Tibial nerve (tissue), 4 donors: ENCODE measurements at regions not wholly inside any gene's neighbourhood (a gene's known extent, or its start where the extent isn't known, plus 50 kb on each side); places are given as distances from the start of the nearest gene placed in this dataset.
"Not testable (repeated sequence)": the region's sequence is repeated elsewhere in the genome, so short reads cannot be mapped to it uniquely, and the experiment has no call there.

Experiments
- DNase-seq, 2 donors: peaks; one replicate each; pipeline ENCODE4 v3.0.0-alpha.2; 2019; ENCODE audit warnings: low spot score in 2 of 2
- H3K27ac ChIP-seq, 4 donors: fragments of 200-600 bp; sonication (generic) in 3 of 4; one replicate each; pipeline ENCODE4 v1.5.1; 2017 to 2019; ENCODE audit warnings: mild to moderate bottlenecking in 1 of 4
- H3K27me3 ChIP-seq, 2 donors: fragments of 200-600 bp; sonication (generic) in 1 of 2; one replicate each; pipeline versions ENCODE4 v1.5.1 to v1.6.0; 2017 to 2019
- H3K36me3 ChIP-seq, 3 donors: fragments of 200-600 bp; sonication (generic); one replicate each; pipeline ENCODE4 v1.5.1; 2018 to 2019
- H3K4me1 ChIP-seq, 4 donors: fragments of 200-600 bp; sonication (generic) in 3 of 4; one replicate each; pipeline ENCODE4 v1.5.1; 2017 to 2019
- H3K4me3 ChIP-seq, 4 donors: fragments of 200-600 bp; sonication (generic) in 3 of 4; one replicate each; pipeline ENCODE4 v1.5.1; 2017 to 2019; ENCODE audit warnings: mild to moderate bottlenecking in 1 of 4, moderate library complexity in 1 of 4
- H3K9me3 ChIP-seq, 4 donors: fragments of 200-600 bp; sonication (generic) in 3 of 4; one replicate each; pipeline ENCODE4 v1.5.1; 2017 to 2019
- EP300 ChIP-seq, 2 donors: sonication (generic); formaldehyde crosslinking; IDR thresholded peaks; one replicate each; pipeline ENCODE4 v1.6.1; 2017; ENCODE audit warnings: antibody characterized with exemption in 2 of 2, mild to moderate bottlenecking in 1 of 2
- POLR2A ChIP-seq, 2 donors: fragments of 450-650 bp; IDR thresholded peaks; one replicate each; pipeline ENCODE4 v1.6.1; 2017; ENCODE audit warnings: antibody characterized with exemption in 2 of 2, mild to moderate bottlenecking in 2 of 2, moderate library complexity in 2 of 2
- WGBS, 2 donors: methylation state at CpG; one replicate each; pipeline ENCODE4 v1.1.5; 2018; 5-methylcytosine and 5-hydroxymethylcytosine counted together
- TF ChIP-seq, protein P1 (sequence below), 5 experiments: fragments of 200-600 bp in 3 of 5; fragments of 450-650 bp in 2 of 5; sonication (generic) in 3 of 5; IDR thresholded peaks; one replicate each; pipeline ENCODE4 v1.5.1; 2016 to 2019; ENCODE audit warnings: antibody characterized with exemption in 5 of 5, mild to moderate bottlenecking in 3 of 5, moderate library complexity in 2 of 5

DNA sequence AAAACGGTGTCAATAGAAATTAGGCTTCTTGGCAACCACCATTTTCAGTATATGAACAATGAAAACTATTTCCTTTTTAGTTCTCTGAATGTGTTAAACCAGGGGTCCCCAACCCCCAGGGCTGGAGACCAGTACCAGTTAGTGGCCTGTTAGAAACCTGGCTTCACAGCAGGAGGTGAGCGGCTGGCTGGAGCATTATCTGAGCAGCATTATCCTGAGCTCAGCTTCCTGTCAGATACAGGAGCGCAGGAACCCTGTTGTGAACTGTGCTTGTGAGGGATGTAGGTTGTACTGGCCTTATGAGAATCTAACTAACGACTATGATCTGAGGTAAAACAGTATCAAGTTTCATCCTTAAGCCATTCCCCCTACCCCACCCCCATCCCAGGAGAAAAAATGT lies 328.7 kb downstream of the ZBBX start:
- Histone ChIP-seq H3K4me3 (no peak overlapping the region), H3K27ac (no peak overlapping the region)
- no peak for DNase-seq

DNA sequence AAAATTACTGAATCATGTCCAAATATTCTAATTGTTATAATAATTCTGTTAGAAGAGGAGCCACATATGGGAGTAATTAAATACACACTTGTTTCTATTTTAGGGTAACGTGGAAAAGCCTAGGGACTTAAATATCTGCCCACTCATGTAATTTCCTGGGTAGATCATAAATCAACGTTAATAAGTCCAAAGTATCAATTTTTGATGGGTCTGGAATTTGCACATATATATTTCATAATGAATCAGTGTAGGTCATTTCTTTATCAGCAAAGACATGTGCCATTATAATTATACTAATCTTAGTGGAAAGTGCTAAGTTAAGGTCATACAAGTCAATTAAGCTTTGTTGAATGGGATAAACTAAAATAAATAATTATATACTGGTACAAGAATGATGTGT lies 346.2 kb downstream of the ZBBX start:
- H3K27ac ChIP-seq = no peak overlapping the region
- TF ChIP-seq EP300 (IDR thresholded peaks at IDR 0.05) (no peak), POLR2A (IDR thresholded peaks at IDR 0.05) (no peak)
- TF ChIP-seq, protein P1, sequence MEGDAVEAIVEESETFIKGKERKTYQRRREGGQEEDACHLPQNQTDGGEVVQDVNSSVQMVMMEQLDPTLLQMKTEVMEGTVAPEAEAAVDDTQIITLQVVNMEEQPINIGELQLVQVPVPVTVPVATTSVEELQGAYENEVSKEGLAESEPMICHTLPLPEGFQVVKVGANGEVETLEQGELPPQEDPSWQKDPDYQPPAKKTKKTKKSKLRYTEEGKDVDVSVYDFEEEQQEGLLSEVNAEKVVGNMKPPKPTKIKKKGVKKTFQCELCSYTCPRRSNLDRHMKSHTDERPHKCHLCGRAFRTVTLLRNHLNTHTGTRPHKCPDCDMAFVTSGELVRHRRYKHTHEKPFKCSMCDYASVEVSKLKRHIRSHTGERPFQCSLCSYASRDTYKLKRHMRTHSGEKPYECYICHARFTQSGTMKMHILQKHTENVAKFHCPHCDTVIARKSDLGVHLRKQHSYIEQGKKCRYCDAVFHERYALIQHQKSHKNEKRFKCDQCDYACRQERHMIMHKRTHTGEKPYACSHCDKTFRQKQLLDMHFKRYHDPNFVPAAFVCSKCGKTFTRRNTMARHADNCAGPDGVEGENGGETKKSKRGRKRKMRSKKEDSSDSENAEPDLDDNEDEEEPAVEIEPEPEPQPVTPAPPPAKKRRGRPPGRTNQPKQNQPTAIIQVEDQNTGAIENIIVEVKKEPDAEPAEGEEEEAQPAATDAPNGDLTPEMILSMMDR (IDR thresholded peaks at IDR 0.05) = no peak
- no peak for DNase-seq
- no peaks in the 10 kb centered on the region for H3K9me3 ChIP-seq
- no peak overlapping the region for H3K4me3 ChIP-seq
- no peaks in the 10 kb centered on the region for H3K27me3 ChIP-seq
- H3K4me1 ChIP-seq = no peaks in the 10 kb centered on the region
- no peaks in the 10 kb centered on the region for H3K36me3 ChIP-seq
- WGBS, 2 donors = 28 to 39% methylated on average over 2 of the region's 2 CpGs

More for the DNA sequence above, 328.7 kb downstream of the ZBBX start:
- TF ChIP-seq POLR2A (IDR thresholded peaks at IDR 0.05) = no peak
- TF ChIP-seq, protein P1 (IDR thresholded peaks at IDR 0.05) = no peak
- no peak for TF ChIP-seq EP300 (IDR thresholded peaks at IDR 0.05)
- Histone ChIP-seq H3K27me3 (no peaks in the 10 kb centered on the region), H3K36me3 (no peaks in the 10 kb centered on the region), H3K9me3 (no peaks in the 10 kb centered on the region), H3K4me1 (no peaks in the 10 kb centered on the region)
- 61 to 62% methylated on average over 4 of the region's 4 CpGs for whole genome bisulfite sequencing, 2 donors

DNA sequence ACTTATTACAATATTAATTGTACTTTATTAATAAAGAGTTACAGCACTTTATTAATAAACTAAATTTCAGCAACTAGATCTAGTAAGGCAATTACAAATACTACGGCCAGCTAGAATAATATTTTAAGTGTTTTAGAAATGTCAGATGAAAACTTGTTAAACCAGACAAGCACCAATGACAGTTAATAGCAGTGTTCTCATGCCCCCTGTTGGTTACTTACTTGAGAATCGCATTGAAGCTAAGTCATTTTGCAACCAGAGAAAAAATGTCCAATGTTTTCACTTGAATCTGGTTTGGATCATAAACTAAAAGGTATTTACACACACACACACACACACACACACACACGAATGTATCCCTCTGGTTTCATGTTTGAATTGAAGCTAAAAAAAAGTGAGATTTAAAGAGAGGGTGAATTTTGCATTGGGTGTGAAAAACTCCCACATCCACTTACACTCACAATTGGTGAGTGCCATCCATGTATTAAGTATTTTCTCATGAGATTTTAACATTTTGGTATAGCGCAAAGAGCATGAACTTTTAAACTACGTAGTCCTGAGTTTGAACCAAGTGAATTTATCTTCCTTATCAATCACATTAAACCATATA lies 347.7 kb downstream of the ZBBX start:
- Histone ChIP-seq H3K27me3 (no peaks in the 10 kb centered on the region), H3K27ac (no peak overlapping the region), H3K36me3 (no peaks in the 10 kb centered on the region), H3K4me3 (no peak overlapping the region), H3K9me3 (no peaks in the 10 kb centered on the region), H3K4me1 (no peaks in the 10 kb centered on the region)
- TF ChIP-seq, protein P1 (IDR thresholded peaks at IDR 0.05) = peak in 2 of 5 experiments; percentile 20 to 22
- TF ChIP-seq POLR2A (IDR thresholded peaks at IDR 0.05) = no peak
- TF ChIP-seq EP300 (IDR thresholded peaks at IDR 0.05) = no peak
- no peak for DNase-seq
- WGBS, 2 donors = 27 to 28% methylated on average over 5 of the region's 5 CpGs

DNA sequence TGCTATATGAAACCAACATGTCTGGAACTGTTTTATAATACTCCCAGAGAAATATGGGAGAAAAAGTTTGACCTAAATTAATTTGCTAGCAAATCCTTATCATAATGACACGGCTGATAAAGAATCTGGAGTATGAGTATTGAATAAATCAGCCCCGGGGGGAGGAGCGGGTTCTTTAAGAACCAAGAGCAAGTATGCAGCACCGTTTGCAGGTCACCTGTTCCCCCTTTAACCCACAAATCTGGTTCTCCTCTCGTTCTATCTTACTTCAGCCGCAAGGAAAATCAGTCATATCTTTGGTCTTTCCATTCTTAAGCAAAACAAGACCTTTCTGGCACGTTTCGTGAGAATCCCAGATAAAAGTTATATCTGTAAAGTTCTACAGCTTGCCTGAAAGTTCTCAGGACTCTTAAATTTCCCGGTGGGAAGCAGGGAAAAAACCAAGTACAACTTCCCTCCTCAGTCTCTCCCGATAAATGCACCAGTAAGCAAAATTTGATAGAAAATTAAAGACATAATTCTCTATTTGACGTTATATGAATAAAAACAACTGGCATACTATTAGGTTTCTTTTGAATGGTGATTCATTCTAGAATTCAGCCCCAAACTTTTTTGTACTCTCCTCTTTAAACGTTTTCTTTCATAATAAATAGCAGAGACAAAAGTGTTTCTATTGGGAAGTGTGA lies 348.6 kb downstream of the ZBBX start:
- Histone ChIP-seq H3K36me3 (no peaks in the 10 kb centered on the region), H3K4me3 (no peak overlapping the region), H3K4me1 (no peaks in the 10 kb centered on the region), H3K9me3 (no peaks in the 10 kb centered on the region), H3K27me3 (no peaks in the 10 kb centered on the region), H3K27ac (no peak overlapping the region)
- TF ChIP-seq EP300 (IDR thresholded peaks at IDR 0.05) (no peak), POLR2A (IDR thresholded peaks at IDR 0.05) (no peak)
- TF ChIP-seq, protein P1 (IDR thresholded peaks at IDR 0.05) = no peak
- no peak for DNase-seq
- WGBS, 2 donors = 50 to 59% methylated on average over 12 of the region's 12 CpGs

DNA sequence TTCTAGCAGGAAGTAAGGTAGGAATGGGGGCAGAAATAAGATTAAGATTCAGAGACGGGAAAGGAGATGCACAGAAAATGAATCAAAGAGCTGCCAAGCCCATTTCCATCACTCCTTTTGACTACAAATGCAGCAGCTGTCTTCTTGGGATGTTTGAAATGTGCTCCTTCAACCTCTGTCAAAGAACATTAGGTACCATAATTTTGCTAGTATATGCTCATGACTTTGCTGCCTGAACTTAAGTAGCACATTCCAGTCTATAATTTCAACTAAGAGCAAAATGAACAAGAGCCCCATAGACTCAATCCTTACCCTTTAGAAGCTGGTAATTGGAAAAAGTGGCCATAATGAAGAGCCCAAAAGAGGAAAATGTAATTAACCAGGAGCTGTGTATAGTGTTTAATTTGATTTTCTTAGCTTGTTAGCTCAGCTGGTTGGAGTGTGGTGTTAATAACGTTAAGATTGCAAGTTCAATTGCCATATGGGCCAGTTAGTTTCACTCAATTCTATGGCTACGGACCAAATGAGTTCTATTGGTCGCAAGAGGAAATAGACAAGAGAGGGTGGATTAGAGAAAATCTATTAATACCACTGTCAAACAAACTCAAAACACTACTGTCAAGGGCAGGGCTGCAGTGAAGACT lies 349.9 kb downstream of the ZBBX start:
- no peak for DNase-seq
- 51 to 56% methylated on average over 4 of the region's 4 CpGs for WGBS, 2 donors
- no peak overlapping the region for H3K27ac ChIP-seq
- no peaks in the 10 kb centered on the region for H3K27me3 ChIP-seq
- no peaks in the 10 kb centered on the region for H3K9me3 ChIP-seq
- no peaks in the 10 kb centered on the region for H3K36me3 ChIP-seq
- TF ChIP-seq EP300 (IDR thresholded peaks at IDR 0.05) = no peak
- no peaks in the 10 kb centered on the region for H3K4me1 ChIP-seq
- no peak overlapping the region for H3K4me3 ChIP-seq

DNA sequence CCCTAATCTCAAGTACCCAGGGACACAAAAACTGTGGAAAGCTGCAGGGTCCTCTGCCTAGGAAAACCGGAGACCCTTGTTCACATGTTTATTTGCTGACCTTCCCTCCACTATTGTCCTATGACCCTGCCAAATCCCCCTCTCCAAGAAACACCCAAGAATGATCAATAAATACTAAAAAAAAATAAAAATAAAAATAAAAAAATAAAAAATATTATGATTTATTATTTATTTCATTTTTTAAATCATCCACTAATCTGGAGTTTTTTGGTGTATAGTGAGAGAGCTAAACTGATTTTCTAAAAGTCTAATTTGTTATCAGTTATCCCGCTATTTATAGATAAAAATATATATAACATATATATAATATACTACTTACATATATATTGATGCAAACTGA lies 360.6 kb downstream of the ZBBX start:
- H3K9me3 ChIP-seq = peaks cover 0 to 10% (median 0%) of the 10 kb centered on the region in 4 donors
- H3K27ac ChIP-seq, DNase-seq, H3K36me3 ChIP-seq, H3K4me3 ChIP-seq, H3K27me3 ChIP-seq, H3K4me1 ChIP-seq: not testable (repeated sequence)
- 83 to 92% methylated on average over 2 of the region's 2 CpGs for WGBS, 2 donors

DNA sequence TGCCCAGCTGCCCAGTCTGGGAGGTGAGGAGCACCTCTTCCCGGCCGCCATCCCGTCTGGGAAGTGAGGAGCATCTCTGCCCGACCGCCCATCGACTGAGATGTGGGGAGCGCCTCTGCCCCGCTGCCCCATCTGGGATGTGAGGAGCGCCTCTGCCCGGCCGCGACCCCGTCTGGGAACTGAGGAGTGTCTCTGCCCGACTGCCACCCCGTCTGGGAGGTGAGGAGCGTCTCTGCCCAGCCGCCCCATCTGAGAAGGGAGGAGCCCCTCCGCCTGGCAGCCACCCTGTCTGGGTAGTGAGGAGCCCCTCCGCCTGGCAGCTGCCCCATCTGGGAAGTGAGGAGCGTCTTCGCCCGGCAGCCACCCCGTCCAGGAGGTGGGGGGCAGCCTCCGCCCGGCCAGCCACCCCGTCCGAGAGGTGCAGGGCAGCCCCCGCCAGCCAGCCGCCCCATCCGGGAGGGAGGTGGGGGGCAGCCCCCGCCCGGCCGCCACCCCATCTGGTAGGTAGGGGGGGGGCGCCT lies 361.4 kb downstream of the ZBBX start:
- H3K27ac ChIP-seq, H3K27me3 ChIP-seq, H3K4me3 ChIP-seq, H3K36me3 ChIP-seq, H3K4me1 ChIP-seq, DNase-seq: not testable (repeated sequence)
- peaks cover 0 to 10% (median 0%) of the 10 kb centered on the region in 4 donors for H3K9me3 ChIP-seq
- WGBS, 2 donors = 96 to 98% methylated on average over 23 to 26 of the region's 34 CpGs
